ENCODE measurements at regions not wholly inside any gene's neighbourhood (a gene's known extent, or its start where the extent isn't known, plus 50 kb on each side); places are given as distances from the start of the nearest gene placed in this dataset.

DNA sequence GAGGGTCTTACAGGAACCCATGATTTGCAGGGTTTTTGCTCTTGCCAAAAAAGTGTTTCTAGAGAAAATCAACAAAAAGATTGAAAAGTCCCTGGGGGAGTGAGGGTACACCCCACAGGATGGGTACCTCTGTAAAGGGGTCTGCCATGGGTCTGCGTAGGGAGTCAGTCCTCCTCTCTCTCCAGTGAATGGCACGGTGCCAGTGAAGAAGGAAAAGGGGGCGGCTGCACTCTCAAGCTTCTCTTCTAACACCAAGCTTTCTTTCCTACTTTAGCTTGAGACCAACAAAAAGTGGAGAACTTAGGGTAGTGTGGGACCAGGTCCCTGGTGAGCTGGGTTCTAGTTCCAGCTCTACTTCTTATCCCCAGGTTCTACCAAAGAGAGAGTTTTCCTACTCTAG lies 87.4 kb downstream of the GLUL start:
- TF ChIP-seq POLR2A (IDR thresholded peaks at IDR 0.05; ENCODE audit: borderline replicate concordance, extremely low read depth, insufficient read depth, insufficient read length) (no peak), POLR2AphosphoS5 (IDR thresholded peaks at IDR 0.05; ENCODE audit: low read depth, low read length) (no peak), SRF (IDR thresholded peaks at IDR 0.05; ENCODE audit: low read depth) (no peak), CEBPB (IDR thresholded peaks at IDR 0.05; ENCODE audit: low read depth) (no peak), JUND (IDR thresholded peaks at IDR 0.05) (no peak)
- TF ChIP-seq, protein P1, sequence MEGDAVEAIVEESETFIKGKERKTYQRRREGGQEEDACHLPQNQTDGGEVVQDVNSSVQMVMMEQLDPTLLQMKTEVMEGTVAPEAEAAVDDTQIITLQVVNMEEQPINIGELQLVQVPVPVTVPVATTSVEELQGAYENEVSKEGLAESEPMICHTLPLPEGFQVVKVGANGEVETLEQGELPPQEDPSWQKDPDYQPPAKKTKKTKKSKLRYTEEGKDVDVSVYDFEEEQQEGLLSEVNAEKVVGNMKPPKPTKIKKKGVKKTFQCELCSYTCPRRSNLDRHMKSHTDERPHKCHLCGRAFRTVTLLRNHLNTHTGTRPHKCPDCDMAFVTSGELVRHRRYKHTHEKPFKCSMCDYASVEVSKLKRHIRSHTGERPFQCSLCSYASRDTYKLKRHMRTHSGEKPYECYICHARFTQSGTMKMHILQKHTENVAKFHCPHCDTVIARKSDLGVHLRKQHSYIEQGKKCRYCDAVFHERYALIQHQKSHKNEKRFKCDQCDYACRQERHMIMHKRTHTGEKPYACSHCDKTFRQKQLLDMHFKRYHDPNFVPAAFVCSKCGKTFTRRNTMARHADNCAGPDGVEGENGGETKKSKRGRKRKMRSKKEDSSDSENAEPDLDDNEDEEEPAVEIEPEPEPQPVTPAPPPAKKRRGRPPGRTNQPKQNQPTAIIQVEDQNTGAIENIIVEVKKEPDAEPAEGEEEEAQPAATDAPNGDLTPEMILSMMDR (IDR thresholded peaks at IDR 0.05 in 2 of 3, conservative IDR thresholded peaks at IDR 0.05 in 1 of 3; ENCODE audit: borderline replicate concordance in 1 of 3, insufficient read depth in 1 of 3, low read depth in 2 of 3, low read length in 2 of 3), result no peak

Measured in HCT116 (cell line).